Parathyroid adenoma (tissue), 2 donors: ENCODE measurements at regions not wholly inside any gene's neighbourhood (a gene's known extent, or its start where the extent isn't known, plus 50 kb on each side); places are given as distances from the start of the nearest gene placed in this dataset.

ENCODE experiments used
- H2AFZ ChIP-seq: fragments of 300-600 bp; sonication (generic); one replicate; pipeline ENCODE4 v1.7.0; 2017; ENCODE audit warnings: antibody characterized with exemption, mild to moderate bottlenecking
- H3K27ac ChIP-seq: fragments of 300-600 bp; sonication (generic); one replicate; pipeline ENCODE4 v1.7.0; 2017
- H3K27me3 ChIP-seq: fragments of 300-600 bp; sonication (generic); one replicate; pipeline ENCODE4 v1.7.0; 2017; ENCODE audit warnings: low read length; ENCODE audit not compliant: control insufficient read depth, insufficient read depth
- H3K36me3 ChIP-seq: fragments of 300-600 bp; sonication (generic); one replicate; pipeline ENCODE4 v1.7.0; 2017; ENCODE audit warnings: low read length; ENCODE audit not compliant: control insufficient read depth, insufficient read depth
- H3K4me1 ChIP-seq: fragments of 300-600 bp; sonication (generic); one replicate; pipeline ENCODE4 v1.7.0; 2017; ENCODE audit warnings: control low read depth
- H3K4me2 ChIP-seq: fragments of 300-600 bp; sonication (generic); one replicate; pipeline ENCODE4 v1.7.0; 2017; ENCODE audit warnings: low read length
- H3K4me3 ChIP-seq: fragments of 300-600 bp; sonication (generic); one replicate; pipeline ENCODE4 v1.7.0; 2017; ENCODE audit warnings: low read depth, low read length
- H3K79me2 ChIP-seq: fragments of 300-600 bp; sonication (generic); one replicate; pipeline ENCODE4 v1.7.0; 2017; ENCODE audit warnings: control low read depth
- H3K9ac ChIP-seq: fragments of 300-600 bp; sonication (generic); one replicate; pipeline ENCODE4 v1.7.0; 2017; ENCODE audit warnings: mild to moderate bottlenecking
- H3K9me3 ChIP-seq: fragments of 300-600 bp; sonication (generic); one replicate; pipeline ENCODE4 v1.7.0; 2017; ENCODE audit warnings: low read length; ENCODE audit not compliant: control insufficient read depth
- TF ChIP-seq, protein P1 (sequence below): fragments of 300-600 bp; sonication (generic); IDR thresholded peaks from one replicate; pipeline ENCODE4 v1.7.0; 2017; ENCODE audit warnings: antibody characterized with exemption, mild to moderate bottlenecking
- donor health status: primary hyperparathyroidism.

DNA sequence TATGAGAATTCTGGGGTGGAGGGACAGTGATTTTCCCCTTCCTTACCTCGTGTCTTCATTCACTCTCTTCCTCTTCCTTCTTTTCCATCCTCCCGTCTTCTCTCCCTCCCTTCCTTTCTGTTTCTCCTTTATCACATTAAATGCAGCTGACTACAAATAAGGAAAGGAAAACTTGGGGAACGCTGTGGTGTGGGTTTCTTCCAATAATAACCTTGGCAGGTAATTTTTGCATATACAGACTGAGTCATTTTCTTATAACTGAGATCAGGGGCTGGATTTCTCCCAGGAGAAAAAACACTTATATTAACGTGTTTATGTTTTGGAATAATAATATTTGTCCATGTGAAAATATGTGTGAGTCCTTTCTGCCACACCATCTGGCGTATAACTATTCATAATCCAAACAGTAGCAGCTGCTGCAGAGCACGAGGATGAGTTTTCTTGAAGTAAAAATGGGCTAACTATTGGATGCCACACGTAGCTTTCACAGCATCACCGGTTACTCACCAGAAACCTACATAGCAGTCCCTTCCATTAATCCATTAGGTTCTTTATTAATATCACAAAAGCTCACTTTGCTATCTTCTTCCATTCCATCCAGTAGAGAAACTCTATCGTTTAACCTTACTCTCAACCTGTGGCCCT is 139.2 kb upstream of the SASH1 start:
- H3K9me3 ChIP-seq, result no peaks in the 10 kb centered on the region
- no peak overlapping the region for H2AFZ ChIP-seq
- H3K27me3 ChIP-seq, result no peaks in the 10 kb centered on the region
- H3K9ac ChIP-seq, result no peak overlapping the region
- no peaks in the 10 kb centered on the region for H3K79me2 ChIP-seq
- no peak overlapping the region for H3K27ac ChIP-seq
- TF ChIP-seq, protein P1, sequence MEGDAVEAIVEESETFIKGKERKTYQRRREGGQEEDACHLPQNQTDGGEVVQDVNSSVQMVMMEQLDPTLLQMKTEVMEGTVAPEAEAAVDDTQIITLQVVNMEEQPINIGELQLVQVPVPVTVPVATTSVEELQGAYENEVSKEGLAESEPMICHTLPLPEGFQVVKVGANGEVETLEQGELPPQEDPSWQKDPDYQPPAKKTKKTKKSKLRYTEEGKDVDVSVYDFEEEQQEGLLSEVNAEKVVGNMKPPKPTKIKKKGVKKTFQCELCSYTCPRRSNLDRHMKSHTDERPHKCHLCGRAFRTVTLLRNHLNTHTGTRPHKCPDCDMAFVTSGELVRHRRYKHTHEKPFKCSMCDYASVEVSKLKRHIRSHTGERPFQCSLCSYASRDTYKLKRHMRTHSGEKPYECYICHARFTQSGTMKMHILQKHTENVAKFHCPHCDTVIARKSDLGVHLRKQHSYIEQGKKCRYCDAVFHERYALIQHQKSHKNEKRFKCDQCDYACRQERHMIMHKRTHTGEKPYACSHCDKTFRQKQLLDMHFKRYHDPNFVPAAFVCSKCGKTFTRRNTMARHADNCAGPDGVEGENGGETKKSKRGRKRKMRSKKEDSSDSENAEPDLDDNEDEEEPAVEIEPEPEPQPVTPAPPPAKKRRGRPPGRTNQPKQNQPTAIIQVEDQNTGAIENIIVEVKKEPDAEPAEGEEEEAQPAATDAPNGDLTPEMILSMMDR, result no peak
- no peaks in the 10 kb centered on the region for H3K36me3 ChIP-seq
- H3K4me2 ChIP-seq, result no peak overlapping the region
- no peak overlapping the region for H3K4me3 ChIP-seq
- H3K4me1 ChIP-seq, result no peaks in the 10 kb centered on the region

DNA sequence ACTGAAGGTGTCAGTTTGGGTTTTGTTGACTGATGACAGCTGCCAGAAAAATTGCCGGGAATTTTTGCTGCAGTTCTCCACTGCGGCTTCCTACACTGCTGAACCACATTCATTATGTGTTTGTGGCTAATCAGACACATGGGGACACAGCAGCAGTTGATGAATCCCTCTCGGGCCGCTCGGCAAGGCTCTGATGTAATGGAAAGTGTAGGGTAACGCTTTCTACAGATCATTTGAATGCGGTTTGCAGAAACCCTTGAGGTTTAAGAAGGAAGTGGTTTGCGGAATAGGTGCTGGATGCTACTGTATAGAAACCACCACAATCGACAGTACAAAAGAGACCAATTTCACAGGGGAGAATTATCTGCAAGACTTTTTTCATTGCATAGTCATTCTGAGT is 138.7 kb upstream of the SASH1 start:
- Histone ChIP-seq H3K79me2 (no peaks in the 10 kb centered on the region), H3K9me3 (no peaks in the 10 kb centered on the region), H3K9ac (no peak overlapping the region), H2AFZ (no peak overlapping the region), H3K4me1 (no peaks in the 10 kb centered on the region), H3K27me3 (no peaks in the 10 kb centered on the region), H3K4me3 (no peak overlapping the region), H3K4me2 (no peak overlapping the region), H3K36me3 (no peaks in the 10 kb centered on the region), H3K27ac (no peak overlapping the region)
- TF ChIP-seq, protein P1, result no peak

DNA sequence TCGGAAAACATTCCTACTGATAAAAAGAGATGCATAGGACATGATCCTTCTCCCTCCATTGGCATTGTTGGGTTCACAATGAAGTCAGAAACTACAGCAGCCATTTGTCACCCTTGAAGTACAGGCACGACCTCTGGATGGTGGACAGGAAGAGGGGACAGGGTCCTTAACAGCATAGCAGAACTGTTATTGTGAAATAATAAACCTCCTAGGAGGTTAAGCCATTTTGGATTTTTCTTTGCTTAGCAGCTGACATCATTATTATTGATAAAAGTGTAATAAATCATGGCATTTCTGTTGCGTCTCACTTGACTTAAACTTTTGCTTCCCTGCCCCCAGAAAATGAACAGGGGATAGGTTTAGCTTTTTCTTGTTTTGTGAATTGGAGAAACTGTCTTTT is 134.3 kb upstream of the SASH1 start:
- Histone ChIP-seq H3K27ac (no peak overlapping the region), H3K4me3 (no peak overlapping the region), H3K36me3 (no peaks in the 10 kb centered on the region), H3K4me2 (no peak overlapping the region), H3K9ac (no peak overlapping the region), H2AFZ (no peak overlapping the region), H3K9me3 (no peaks in the 10 kb centered on the region), H3K27me3 (no peaks in the 10 kb centered on the region), H3K79me2 (no peaks in the 10 kb centered on the region), H3K4me1 (peaks cover 10% of the 10 kb centered on the region)
- TF ChIP-seq, protein P1, result no peak

DNA sequence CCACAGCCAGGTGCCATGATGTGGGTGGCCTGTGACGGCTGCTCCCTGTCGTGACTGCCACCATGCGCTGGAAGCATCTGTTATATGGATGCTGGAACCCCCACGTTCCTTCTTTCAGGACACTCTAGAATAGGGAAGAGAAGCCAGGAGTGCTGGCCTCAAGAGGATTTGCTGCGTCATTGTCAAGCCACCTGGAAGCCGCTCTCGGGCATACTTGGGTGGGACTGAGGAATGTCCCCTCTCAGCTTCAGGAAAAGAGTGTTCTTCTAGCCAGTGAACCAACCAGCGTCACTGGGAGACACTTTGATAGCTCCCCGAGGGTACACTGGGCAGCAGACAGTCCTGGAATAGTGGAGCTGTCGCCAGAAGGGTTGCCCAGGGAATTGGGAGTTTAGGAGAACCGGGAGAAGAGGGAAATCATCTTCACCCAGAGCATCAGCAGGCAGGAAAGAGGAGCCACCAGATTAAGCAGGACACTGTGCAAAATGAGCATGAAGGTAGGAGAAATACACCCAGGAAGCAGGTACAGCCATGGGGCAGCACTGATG is 130.8 kb upstream of the SASH1 start:
- Histone ChIP-seq H3K27ac (no peak overlapping the region), H3K4me1 (peaks cover 10% of the 10 kb centered on the region), H2AFZ (no peak overlapping the region), H3K9me3 (no peaks in the 10 kb centered on the region), H3K4me2 (peak overlapping the region; percentile 23), H3K9ac (no peak overlapping the region), H3K79me2 (no peaks in the 10 kb centered on the region), H3K4me3 (no peak overlapping the region), H3K27me3 (no peaks in the 10 kb centered on the region), H3K36me3 (no peaks in the 10 kb centered on the region)
- TF ChIP-seq, protein P1, result no peak

DNA sequence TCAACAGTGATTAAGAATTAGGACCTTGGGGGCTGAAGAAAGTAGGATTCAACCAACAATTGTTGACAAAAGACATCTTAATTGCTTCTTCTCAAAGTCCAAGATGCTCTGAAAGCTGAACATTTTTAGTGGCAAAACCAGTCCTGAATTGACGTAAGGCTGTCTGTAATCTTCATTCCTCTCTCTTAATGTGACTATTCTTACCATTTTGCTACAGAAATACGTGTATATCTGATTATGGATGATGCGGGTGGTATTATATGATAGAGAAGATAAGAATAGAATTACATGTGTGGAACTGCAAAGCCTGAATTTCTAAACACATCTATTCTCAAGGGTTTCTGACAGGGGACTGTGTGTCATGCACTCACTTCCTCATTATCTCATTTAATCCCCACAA is 130.3 kb upstream of the SASH1 start:
- H3K79me2 ChIP-seq, result no peaks in the 10 kb centered on the region
- no peak overlapping the region for H3K27ac ChIP-seq
- H3K4me2 ChIP-seq, result peak overlapping the region; percentile 23
- H3K9me3 ChIP-seq, result no peaks in the 10 kb centered on the region
- peaks cover 10% of the 10 kb centered on the region for H3K4me1 ChIP-seq
- H3K27me3 ChIP-seq, result no peaks in the 10 kb centered on the region
- H3K9ac ChIP-seq, result no peak overlapping the region
- no peaks in the 10 kb centered on the region for H3K36me3 ChIP-seq
- TF ChIP-seq, protein P1, result no peak
- no peak overlapping the region for H3K4me3 ChIP-seq
- H2AFZ ChIP-seq, result no peak overlapping the region
